Activated T-cell treated with anti-CD3 and anti-CD28 coated beads for 1 hour (primary cell): ENCODE measurements at regions not wholly inside any gene's neighbourhood (a gene's known extent, or its start where the extent isn't known, plus 50 kb on each side); places are given as distances from the start of the nearest gene placed in this dataset.
"Not testable (repeated sequence)": the region's sequence is repeated elsewhere in the genome, so short reads cannot be mapped to it uniquely, and the experiment has no call there.

ENCODE experiments used
- DNase-seq: peaks from one replicate; pipeline ENCODE4 v3.0.0-alpha.2; 2020; ENCODE audit warnings: low read depth

DNA sequence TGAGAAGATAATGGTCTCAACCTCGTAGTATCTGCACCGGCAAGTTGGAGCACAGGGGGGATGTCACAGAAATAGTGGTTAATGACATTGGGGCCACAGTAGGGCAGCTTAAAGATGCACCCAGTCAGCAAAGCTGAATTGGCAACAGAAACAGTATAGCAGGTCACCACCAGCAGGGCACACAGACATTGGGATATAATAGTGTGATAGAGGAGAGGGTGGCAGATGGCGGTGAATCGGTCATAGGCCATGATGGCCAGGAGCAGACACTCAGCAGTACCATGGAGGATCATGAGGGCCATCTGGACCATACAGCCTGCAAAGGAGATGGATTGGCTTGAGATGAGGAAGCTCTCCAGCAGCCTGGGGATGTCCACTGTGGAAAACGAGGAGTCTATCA lies 106.0 kb upstream of the OR9Q1 start:
- no peak for DNase-seq

DNA sequence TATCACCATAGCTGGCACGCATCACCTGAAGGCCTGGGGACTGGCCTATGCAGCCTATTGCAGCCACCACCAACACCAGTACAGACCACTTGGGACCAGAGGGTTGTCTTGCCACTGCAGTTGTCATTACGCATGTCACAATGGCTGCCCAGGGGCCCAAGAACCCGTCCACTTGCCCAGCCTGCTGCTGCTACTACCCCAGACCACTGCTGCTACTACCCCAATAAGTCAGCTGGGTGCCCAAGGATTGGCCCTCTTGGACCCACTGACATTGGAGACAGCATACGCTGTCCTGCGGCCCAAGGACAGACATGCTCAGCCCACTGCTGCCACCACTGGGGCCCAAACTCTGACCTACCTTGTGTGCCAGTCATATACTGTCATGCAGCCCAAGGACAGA lies 102.7 kb upstream of the OR9Q1 start:
- DNase-seq: no peak

DNA sequence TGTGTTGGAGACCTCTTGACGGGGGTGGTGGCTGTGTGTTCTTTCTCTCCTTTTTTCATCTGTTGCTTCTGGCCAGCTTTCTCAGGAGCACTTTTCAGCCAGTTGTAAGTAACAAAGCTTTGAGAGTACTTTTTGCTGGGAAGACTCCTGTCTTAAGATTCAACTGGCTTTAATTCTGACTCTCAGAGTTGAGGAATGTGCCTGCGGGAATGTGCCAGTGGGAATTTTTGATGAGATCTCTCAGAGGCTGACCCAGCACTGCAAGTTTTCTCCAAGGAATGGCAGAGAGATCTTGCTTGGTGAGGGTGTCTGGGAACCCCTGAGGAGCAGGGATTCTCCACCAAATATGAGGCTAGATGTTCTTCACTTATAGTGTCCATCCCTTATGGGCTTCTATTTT lies 91.6 kb upstream of the OR9Q1 start:
- DNase-seq: no peak

GRCh38 chr11:57935402-57936049 lies 88.2 kb upstream of the OR9Q1 start:
- no peak for DNase-seq

GRCh38 chr11:57936050-57936418 lies 87.6 kb upstream of the OR9Q1 start:
- DNase-seq: no peak

DNA sequence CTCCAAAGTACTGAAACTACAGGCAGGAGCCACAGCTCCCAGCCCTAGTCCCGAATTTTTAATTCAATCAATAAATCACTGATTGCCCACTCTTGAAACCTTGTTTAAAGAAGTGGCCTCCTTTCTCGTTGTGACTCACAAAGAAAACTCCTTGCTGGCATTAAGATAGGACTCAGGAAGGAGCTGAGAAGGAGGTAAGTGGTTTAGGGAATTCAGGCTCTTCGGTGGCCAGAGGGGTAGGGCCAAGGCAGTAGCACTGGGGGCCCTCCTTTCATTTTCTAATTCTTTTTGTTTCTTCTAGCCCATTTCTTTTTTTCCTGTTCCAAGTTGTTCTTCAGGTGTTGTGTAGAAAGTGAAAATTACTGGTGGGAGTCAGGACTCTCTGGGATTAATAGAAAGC lies 86.2 kb upstream of the OR9Q1 start:
- no peak for DNase-seq

GRCh38 chr11:57938351-57938750 lies 85.3 kb upstream of the OR9Q1 start:
- DNase-seq: no peak

DNA sequence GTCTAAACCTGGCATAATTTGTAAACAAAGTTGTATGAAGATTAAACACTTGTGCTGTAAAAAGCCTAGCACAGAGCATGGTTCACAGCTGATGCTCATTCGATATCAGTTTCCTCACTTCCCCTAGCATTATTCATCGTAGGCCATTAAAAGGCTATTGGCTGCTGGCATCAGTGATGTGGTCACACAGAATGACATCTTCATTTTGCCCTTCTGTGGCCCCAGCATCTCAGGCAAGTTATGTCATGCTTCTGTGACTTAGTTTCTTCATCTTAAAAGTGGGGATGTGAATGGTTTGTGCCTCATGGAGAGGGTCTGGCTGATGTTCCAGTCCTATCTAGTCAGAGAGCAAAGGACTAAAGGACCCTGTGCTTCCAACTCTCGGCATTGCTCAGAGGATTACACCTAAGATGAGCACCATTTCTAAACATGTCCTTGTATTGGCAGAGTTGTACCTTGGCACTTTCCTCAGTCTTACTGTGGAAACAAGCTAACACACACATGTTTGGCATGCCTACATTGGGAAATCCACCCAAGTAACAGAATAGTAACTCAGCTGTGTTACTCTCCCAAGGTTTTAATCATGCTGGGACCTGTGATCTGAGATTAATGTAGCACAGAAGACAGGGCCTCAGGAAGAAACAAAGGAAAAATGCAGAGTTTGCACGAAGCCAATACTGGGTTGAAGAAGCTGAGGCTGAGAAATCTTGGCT lies 83.5 kb upstream of the OR9Q1 start:
- no peak for DNase-seq

DNA sequence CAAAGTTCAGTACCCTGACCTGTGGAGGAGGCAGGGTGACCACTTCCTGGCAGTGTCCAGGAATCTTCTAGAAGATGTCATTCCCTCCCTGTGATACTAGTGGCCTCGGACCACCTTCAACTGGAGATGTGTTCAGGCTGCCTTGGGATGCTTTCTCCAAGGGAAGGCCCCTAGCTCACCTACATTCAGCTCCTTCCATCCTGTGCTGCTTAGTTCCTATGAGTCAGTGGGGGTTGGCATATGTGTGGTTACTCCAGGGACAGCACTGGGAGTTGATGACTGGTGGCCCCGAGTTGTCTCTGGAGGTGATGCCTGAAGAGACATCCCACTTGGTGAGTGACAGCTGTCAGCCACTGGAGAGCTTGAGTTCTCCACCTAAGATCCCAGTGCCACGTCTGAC lies 81.8 kb upstream of the OR9Q1 start:
- DNase-seq: no peak

DNA sequence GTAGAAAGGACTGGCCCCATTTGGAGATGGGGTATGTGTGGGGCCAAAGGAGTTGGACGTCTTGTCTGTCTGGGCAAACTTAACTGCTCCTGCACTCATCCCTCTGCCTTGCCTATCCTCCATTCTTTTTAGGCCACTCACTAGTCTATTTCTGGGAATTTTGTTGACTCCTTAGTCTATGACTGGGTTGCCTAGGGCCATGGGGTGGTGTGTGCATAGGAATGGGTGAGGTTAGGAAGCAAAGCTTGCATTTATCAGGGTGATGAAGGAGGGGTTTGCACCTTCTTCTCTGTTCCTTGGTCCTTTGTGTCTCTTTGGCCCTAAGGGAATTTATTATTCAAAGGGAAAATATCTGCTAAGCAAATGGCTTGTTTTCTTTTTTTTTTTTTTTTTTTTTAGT lies 80.9 kb upstream of the OR9Q1 start:
- DNase-seq: no peak

DNA sequence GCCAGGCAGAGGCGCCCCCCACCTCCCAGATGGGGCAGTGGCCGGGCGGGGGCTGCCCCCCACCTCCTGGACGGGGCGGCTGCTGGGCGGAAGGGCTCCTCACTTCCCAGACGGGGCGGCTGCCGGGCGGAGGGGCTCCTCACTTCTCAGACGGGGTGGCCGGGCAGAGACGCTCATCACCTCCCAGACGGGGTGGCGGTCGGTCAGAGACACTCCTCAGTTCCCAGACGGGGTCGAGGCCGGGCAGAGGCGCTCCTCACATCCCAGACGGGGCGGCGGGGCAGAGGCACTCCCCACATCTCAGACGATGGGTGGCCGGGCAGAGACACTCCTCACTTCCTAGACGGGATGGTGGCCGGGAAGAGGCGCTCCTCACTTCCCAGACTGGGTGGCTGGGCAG lies 79.9 kb upstream of the OR9Q1 start:
- DNase-seq: not testable (repeated sequence)

DNA sequence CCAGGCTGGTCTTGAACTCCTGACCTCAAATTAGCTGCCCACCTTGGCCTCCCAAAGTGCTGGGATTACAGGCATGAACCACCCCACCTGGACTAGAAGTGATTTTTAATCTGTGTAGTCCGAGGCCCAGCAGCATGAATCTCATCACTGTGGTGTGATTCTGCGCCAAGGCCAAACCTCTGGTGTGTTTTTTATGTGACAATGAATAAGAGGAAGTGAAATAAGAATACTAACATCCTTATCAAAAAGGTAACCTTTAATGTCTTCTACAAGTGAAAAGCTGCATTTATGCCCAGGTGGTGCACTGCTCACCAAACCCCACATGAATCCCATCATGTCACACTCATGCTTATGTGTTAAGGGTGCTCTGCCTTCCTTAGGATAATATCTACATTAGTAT lies 77.1 kb upstream of the OR9Q1 start:
- DNase-seq: no peak

GRCh38 chr11:57964660-57965059 lies 59.0 kb upstream of the OR9Q1 start:
- DNase-seq: no peak

GRCh38 chr11:57971272-57972012 lies 52.2 kb upstream of the OR9Q1 start:
- no peak for DNase-seq

DNA sequence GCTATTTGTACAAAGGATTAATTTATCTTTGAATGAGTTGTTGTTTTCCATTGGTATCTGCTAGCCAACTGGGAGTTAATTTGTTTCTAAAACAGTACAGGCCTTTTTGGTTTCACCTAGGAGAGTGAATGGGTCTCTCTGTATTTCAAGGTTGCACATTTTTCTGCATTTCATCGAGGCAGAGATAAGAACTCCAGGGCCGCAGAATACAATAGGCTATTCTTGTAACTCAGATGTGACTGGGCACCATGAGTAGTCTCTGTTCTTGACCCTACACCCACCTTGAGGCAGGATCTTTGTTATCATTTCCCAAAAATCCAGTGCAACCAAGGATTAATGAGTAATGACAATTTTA lies 51.7 kb upstream of the OR9Q1 start:
- no peak for DNase-seq
